Astrocyte (in vitro differentiated cells and primary cell): ENCODE measurements at regions not wholly inside any gene's neighbourhood (a gene's known extent, or its start where the extent isn't known, plus 50 kb on each side); places are given as distances from the start of the nearest gene placed in this dataset.

ENCODE experiments used
- DNase-seq: peaks from one replicate; pipeline ENCODE4 v3.0.0-alpha.2; 2010; ENCODE audit warnings: low read depth
- FAIRE-seq: peaks from 2 replicates; lab custom pipeline; 2011; peaks lifted over from hg19 to GRCh38; lab: Jason Lieb, UNC
- H2AFZ ChIP-seq: 2 replicates; pipeline ENCODE4 v1.6.0; 2012; ENCODE audit warnings: low read depth, low read length, inconsistent platforms
- H3K27ac ChIP-seq: 2 replicates; pipeline ENCODE4 v1.5.1; 2011; ENCODE audit warnings: low read depth, low read length, inconsistent platforms
- H3K27me3 ChIP-seq: 2 replicates; pipeline ENCODE4 v1.6.0; 2011; ENCODE audit warnings: low read length, inconsistent platforms; ENCODE audit not compliant: insufficient read depth
- H3K36me3 ChIP-seq: 2 replicates; pipeline ENCODE4 v1.5.1; 2011; ENCODE audit warnings: low read length, inconsistent platforms; ENCODE audit not compliant: insufficient read depth
- H3K4me1 ChIP-seq: 2 replicates; pipeline ENCODE4 v1.5.1; 2011; ENCODE audit warnings: low read length, inconsistent platforms; ENCODE audit not compliant: insufficient read depth
- H3K4me2 ChIP-seq: 2 replicates; pipeline ENCODE4 v1.6.0; 2012; ENCODE audit warnings: low read length, inconsistent platforms
- H3K4me3 ChIP-seq: 2 replicates; pipeline ENCODE4 v1.5.1; 2011; ENCODE audit warnings: low read depth, mild to moderate bottlenecking, low read length, inconsistent platforms; ENCODE audit not compliant: insufficient read depth
- H3K79me2 ChIP-seq: 2 replicates; pipeline ENCODE4 v1.6.0; 2012; ENCODE audit warnings: mild to moderate bottlenecking, low read length, inconsistent platforms; ENCODE audit not compliant: insufficient read depth
- H3K9ac ChIP-seq: 2 replicates; pipeline ENCODE4 v1.6.0; 2012; ENCODE audit warnings: mild to moderate bottlenecking, low read length, inconsistent platforms
- H3K9me3 ChIP-seq: 2 replicates; pipeline ENCODE4 v1.5.1; 2012; ENCODE audit warnings: low read depth, mild to moderate bottlenecking, low read length, inconsistent platforms; ENCODE audit not compliant: insufficient read depth
- H4K20me1 ChIP-seq: 2 replicates; pipeline ENCODE4 v1.6.0; 2012; ENCODE audit warnings: low read length, inconsistent platforms; ENCODE audit not compliant: insufficient read depth
- H3K27ac Mint-ChIP-seq: one replicate; pipeline ENCODE4 v1.8.0; 2021; ENCODE audit warnings: mild to moderate bottlenecking, mixed read lengths; ENCODE audit not compliant: unreplicated experiment
- H3K27me3 Mint-ChIP-seq: one replicate; pipeline ENCODE4 v1.8.0; 2021; ENCODE audit warnings: low read depth, mixed read lengths; ENCODE audit not compliant: unreplicated experiment
- H3K36me3 Mint-ChIP-seq: one replicate; pipeline ENCODE4 v1.8.0; 2021; ENCODE audit warnings: low read depth, mixed read lengths; ENCODE audit not compliant: unreplicated experiment
- H3K4me1 Mint-ChIP-seq: one replicate; pipeline ENCODE4 v1.8.0; 2021; ENCODE audit warnings: low read depth, mixed read lengths; ENCODE audit not compliant: unreplicated experiment
- H3K4me3 Mint-ChIP-seq: one replicate; pipeline ENCODE4 v1.8.0; 2021; ENCODE audit warnings: mild to moderate bottlenecking, moderate library complexity, mixed read lengths; ENCODE audit not compliant: unreplicated experiment
- H3K9me3 Mint-ChIP-seq: one replicate; pipeline ENCODE4 v1.8.0; 2021; ENCODE audit warnings: mild to moderate bottlenecking, mixed read lengths; ENCODE audit not compliant: unreplicated experiment
- EZH2 ChIP-seq: IDR thresholded peaks from 2 replicates; pipeline ENCODE4 v1.6.1; 2012; ENCODE audit warnings: mild to moderate bottlenecking, low read length, inconsistent platforms; ENCODE audit not compliant: insufficient read depth
- TF ChIP-seq, protein P1 (sequence below): IDR thresholded peaks from 2 replicates; pipeline ENCODE4 v1.5.1; 2011; ENCODE audit warnings: low read depth, mild to moderate bottlenecking, inconsistent platforms, low read length, moderate library complexity; ENCODE audit not compliant: insufficient read depth

GRCh38 chr2:129320288-129320687 lies 659.2 kb upstream of the RAB6C start:
- DNase-seq (no peak), FAIRE-seq (no peak)
- no peak for TF ChIP-seq EZH2
- TF ChIP-seq, protein P1, sequence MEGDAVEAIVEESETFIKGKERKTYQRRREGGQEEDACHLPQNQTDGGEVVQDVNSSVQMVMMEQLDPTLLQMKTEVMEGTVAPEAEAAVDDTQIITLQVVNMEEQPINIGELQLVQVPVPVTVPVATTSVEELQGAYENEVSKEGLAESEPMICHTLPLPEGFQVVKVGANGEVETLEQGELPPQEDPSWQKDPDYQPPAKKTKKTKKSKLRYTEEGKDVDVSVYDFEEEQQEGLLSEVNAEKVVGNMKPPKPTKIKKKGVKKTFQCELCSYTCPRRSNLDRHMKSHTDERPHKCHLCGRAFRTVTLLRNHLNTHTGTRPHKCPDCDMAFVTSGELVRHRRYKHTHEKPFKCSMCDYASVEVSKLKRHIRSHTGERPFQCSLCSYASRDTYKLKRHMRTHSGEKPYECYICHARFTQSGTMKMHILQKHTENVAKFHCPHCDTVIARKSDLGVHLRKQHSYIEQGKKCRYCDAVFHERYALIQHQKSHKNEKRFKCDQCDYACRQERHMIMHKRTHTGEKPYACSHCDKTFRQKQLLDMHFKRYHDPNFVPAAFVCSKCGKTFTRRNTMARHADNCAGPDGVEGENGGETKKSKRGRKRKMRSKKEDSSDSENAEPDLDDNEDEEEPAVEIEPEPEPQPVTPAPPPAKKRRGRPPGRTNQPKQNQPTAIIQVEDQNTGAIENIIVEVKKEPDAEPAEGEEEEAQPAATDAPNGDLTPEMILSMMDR: no peak

GRCh38 chr2:129324349-129324748 lies 655.1 kb upstream of the RAB6C start:
- DNase-seq (no peak), FAIRE-seq (no peak)
- Histone ChIP-seq H3K4me1 (no peaks in the 10 kb centered on the region), H3K27me3 (no peaks in the 10 kb centered on the region), H3K9ac (no peak overlapping the region), H3K27ac (no peak overlapping the region), H4K20me1 (no peaks in the 10 kb centered on the region), H3K9me3 (no peaks in the 10 kb centered on the region), H3K4me3 (no peak overlapping the region), H3K79me2 (no peaks in the 10 kb centered on the region), H2AFZ (no peak overlapping the region), H3K4me2 (no peak overlapping the region), H3K36me3 (no peaks in the 10 kb centered on the region)
- no peak overlapping the region for H3K4me3 Mint-ChIP-seq
- H3K27ac Mint-ChIP-seq: no peak overlapping the region
- H3K9me3 Mint-ChIP-seq: no peaks in the 10 kb centered on the region
- peaks cover 3% of the 10 kb centered on the region for H3K27me3 Mint-ChIP-seq
- peaks cover 3% of the 10 kb centered on the region for H3K4me1 Mint-ChIP-seq
- TF ChIP-seq EZH2: no peak
- TF ChIP-seq, protein P1: no peak
- no peaks in the 10 kb centered on the region for H3K36me3 Mint-ChIP-seq

More at GRCh38 chr2:129320288-129320687, 659.2 kb upstream of the RAB6C start:
- H2AFZ ChIP-seq: no peak overlapping the region
- H3K27me3 ChIP-seq: no peaks in the 10 kb centered on the region
- H3K4me1 ChIP-seq: no peaks in the 10 kb centered on the region
- H4K20me1 ChIP-seq: no peaks in the 10 kb centered on the region
- H3K9me3 ChIP-seq: no peaks in the 10 kb centered on the region
- Mint-ChIP-seq H3K4me1 (peaks cover 3% of the 10 kb centered on the region), H3K27me3 (peaks cover 3% of the 10 kb centered on the region), H3K4me3 (no peak overlapping the region), H3K36me3 (no peaks in the 10 kb centered on the region), H3K27ac (no peak overlapping the region), H3K9me3 (no peaks in the 10 kb centered on the region)
- H3K27ac ChIP-seq: no peak overlapping the region
- H3K4me3 ChIP-seq: no peak overlapping the region
- H3K36me3 ChIP-seq: no peaks in the 10 kb centered on the region
- H3K79me2 ChIP-seq: no peaks in the 10 kb centered on the region
- H3K4me2 ChIP-seq: no peak overlapping the region
- H3K9ac ChIP-seq: no peak overlapping the region

DNA sequence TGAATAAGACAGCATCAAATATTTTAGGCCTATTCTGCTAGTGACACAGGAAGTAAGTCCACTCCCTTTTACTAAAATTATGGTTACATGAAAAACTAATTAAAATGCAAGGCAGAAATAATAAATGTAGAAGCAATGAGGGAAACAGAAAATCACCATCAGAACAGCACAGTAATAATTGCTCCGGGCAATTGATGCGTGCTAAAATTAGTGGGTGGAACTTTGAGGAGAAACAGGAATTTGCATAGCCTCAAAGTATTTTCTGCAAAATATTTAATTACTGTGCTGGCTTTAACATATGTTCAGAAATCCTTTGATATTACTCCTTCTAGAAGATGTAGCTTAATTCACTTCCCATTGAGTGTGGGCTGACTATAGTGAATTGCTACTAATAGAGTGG lies 654.3 kb upstream of the RAB6C start:
- no peak for TF ChIP-seq EZH2
- TF ChIP-seq, protein P1: no peak
- DNase-seq (no peak), FAIRE-seq (no peak)
- Histone ChIP-seq H2AFZ (no peak overlapping the region), H3K9ac (no peak overlapping the region), H3K36me3 (no peaks in the 10 kb centered on the region), H4K20me1 (no peaks in the 10 kb centered on the region), H3K27ac (no peak overlapping the region), H3K9me3 (no peaks in the 10 kb centered on the region), H3K4me2 (no peak overlapping the region), H3K27me3 (no peaks in the 10 kb centered on the region), H3K4me1 (no peaks in the 10 kb centered on the region), H3K4me3 (no peak overlapping the region), H3K79me2 (no peaks in the 10 kb centered on the region)
- Mint-ChIP-seq H3K4me3 (no peak overlapping the region), H3K36me3 (no peaks in the 10 kb centered on the region), H3K4me1 (no peaks in the 10 kb centered on the region), H3K9me3 (no peaks in the 10 kb centered on the region), H3K27me3 (peaks cover 3% of the 10 kb centered on the region), H3K27ac (no peak overlapping the region)
